DMS 273 treated with DMSO at 0.1 percent for 48 hours (cell line): ENCODE measurements at regions not wholly inside any gene's neighbourhood (a gene's known extent, or its start where the extent isn't known, plus 50 kb on each side); places are given as distances from the start of the nearest gene placed in this dataset.

Experiments
- DNase-seq: peaks from one replicate; lab custom pipeline; 2025; lab: John Stamatoyannopoulos, UW

GRCh38 chr2:128534688-128535392, 216.2 kb upstream of the HS6ST1 start:
- no peak for DNase-seq

DNA sequence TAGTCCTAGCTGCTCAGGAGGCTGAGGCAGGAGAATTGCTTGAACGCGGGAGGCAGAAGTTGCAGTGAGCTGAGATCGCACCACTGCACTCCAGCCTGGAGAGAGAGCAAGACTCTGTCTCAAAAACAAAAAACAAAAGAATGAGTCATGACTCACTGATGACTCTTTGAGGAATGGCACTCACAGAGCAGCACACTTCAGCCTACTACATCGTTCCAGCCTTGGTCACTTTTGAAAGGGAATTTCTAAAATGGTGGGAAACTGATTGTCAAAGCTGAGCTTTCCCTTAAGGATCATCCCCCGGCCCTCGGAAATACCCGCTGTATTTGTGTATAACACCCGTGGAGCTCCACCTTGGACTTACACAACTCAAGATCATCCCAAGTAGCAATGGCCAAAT, 217.3 kb upstream of the HS6ST1 start:
- no peak for DNase-seq

GRCh38 chr2:128536925-128537620, 218.4 kb upstream of the HS6ST1 start:
- DNase-seq: no peak

DNA sequence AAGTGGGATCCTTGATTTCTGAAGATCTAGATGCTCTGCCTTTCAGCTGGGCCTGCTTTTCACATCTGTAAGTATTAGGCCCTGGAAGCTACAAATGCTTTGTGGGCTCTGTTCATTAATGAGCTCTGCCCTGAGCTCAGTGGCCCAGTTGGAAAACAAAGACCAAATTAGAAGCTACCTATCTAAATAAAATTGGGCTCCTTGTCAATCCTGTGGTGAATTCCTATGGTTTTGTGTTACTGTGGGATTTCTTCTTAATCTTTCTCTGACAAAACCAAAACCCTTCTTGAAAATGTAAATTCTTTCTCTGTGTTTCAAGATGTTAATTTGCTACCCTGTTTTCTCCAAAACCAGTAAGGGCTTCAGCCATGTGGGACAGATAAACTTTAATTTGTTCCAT, 219.0 kb upstream of the HS6ST1 start:
- DNase-seq: no peak

DNA sequence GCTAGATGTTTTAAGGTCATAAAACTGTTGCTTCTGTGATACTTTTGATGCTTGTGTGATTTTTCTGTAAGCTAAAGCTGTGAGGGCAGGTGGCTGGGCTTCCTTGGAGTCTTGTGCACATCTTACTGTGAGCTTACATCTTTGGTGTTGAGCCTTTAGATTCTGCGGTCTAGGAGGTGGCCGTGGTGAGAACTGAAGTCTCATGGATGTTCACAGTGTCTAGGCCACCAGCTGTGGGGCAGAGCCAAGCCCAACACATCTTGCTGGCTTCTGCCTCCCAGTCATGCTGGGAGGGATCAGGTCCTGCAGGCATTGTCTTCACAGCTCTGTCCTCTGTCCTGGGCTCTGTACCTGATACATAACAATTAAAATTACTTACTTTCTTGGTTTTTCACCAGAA, 219.7 kb upstream of the HS6ST1 start:
- DNase-seq: no peak

DNA sequence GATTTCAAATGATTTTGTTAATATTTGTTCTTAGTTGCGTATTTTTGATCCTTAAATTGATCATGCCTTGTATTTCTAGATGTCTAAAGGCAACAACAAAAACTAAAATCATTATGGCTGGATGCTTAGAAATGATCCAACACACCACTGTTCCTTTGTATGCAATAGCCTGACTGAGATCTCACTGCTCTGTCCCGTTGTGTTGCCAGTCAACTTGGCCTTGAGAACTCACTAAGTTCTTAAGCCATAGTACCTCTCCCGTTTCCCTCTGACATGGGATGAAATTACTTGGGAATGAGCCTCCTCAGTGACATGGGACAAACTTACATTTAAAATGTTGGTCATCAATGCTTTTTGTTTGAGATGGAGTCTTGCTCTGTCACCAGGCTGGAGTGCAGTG, 222.0 kb upstream of the HS6ST1 start:
- no peak for DNase-seq

DNA sequence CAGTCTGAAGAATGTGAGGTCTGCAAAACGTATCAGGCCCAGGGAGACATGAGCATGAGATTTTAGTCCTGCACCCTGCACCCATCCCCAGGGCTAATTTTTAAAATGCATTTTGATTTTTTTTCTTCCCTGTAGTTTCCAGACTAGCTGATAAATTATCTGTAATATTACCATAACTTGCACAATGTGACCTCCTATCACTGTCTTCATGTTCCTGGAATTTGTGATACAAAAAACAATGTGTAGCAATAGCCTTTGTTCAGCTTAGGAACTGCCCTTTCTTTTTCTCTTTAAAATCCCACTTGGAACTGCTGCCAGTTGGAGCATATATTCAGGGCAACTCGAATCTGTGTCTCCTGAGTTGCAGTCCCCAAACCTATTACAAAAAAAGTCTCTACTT, 222.8 kb upstream of the HS6ST1 start:
- no peak for DNase-seq

GRCh38 chr2:128543036-128543435, 224.4 kb upstream of the HS6ST1 start:
- DNase-seq: no peak

DNA sequence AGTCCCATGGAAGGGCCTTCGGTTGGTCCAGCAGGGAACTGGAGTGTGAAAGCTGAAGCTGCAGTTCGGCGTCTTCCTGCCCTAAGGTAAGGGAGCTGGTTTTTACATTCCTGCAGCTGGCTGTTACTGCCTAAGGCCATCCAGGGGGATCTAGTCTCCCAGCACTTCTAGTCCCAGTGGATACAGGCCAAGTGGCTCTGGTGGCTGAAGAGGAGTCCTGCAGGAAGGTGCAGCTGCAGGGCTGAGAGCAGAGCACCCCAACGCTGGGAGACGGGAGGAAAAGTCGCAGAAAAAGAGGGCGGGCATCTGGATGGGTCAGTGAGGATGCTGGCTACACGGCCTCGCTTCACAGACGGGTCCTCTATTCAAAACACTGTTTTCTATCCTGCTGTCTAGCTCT, 225.0 kb upstream of the HS6ST1 start:
- no peak for DNase-seq

DNA sequence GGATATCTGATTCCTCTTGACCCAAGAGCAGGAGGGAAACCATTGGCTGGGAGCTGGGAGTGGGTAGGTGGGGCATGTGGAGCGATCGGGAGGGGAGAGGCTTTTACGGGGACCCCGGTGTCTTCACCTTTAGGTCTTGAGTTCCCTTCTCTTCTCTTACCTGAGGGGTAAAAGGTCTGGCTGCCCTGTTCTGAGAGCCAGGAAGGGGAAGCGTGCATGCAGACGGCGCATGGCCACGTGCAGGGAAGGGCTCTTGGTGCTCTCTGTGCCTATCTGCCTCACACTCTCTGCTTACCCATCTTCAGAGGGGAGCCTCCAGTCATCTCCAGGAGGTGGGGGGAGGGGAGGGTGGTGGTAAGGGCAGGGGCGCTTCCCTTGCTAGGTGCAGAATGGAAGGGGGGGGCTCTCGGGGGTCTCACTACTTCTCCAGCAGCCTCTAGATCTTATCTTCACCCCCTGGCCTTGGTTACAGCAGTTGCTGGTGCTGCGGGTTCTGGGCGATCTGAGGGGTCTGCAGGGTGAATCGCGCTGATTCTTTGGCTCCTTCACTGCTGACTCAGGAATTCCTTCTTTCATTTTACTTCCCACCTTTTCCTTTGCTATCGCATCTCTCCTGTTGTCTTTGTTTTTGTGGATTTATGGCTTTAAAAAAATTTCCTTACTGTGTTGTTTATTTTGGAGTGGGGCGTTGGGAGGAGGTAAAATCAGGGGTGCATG, 225.8 kb upstream of the HS6ST1 start:
- no peak for DNase-seq

GRCh38 chr2:128545085-128545484, 226.4 kb upstream of the HS6ST1 start:
- DNase-seq: no peak

- no peak for DNase-seq
These were observed 227.2 kb upstream of the HS6ST1 start for GRCh38 chr2:128545829-128546228.

DNA sequence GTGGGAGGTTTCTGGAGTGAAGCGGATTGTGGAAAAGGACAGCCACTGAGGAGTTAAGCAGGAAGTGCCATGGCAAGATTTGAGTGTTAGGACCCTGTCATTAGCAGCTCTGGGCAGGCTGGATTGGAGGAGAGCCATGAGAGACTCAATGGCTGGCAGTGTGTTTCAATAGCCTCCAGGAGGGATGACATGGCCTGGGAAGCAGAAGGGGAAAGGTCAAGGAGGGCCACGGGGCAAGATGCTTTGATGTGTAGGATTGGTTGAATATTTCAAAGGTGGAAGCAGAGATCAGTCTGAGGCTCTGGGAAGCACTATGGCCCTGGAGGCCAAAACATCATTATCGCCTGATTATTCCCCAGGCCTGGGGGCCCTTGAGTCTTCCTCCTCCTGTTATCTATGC, 229.0 kb upstream of the HS6ST1 start:
- no peak for DNase-seq

GRCh38 chr2:128548461-128548891, 229.8 kb upstream of the HS6ST1 start:
- no peak for DNase-seq

GRCh38 chr2:128549094-128549493, 230.4 kb upstream of the HS6ST1 start:
- DNase-seq: no peak

GRCh38 chr2:128549646-128550260, 231.1 kb upstream of the HS6ST1 start:
- DNase-seq: no peak

DNA sequence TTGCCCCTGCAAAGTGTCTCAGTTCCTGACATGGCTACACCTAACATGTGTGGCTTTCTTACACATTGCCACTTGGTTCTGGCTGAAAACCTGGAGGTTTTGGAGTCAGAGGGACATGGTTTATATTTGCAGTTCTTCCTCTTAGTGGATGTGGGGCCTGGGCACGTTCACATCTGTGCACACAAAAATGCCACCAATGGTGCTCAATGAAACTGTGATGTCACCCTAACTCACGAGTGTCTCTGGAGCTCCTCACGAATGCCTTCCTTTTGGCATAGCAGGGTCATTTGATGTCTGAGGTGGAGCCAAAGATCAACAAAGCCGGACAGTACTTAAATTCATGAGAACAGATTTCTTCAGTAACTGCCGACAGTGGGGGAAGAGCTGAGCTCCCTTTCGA, 231.7 kb upstream of the HS6ST1 start:
- no peak for DNase-seq

GRCh38 chr2:128550801-128551416, 232.2 kb upstream of the HS6ST1 start:
- DNase-seq: no peak

DNA sequence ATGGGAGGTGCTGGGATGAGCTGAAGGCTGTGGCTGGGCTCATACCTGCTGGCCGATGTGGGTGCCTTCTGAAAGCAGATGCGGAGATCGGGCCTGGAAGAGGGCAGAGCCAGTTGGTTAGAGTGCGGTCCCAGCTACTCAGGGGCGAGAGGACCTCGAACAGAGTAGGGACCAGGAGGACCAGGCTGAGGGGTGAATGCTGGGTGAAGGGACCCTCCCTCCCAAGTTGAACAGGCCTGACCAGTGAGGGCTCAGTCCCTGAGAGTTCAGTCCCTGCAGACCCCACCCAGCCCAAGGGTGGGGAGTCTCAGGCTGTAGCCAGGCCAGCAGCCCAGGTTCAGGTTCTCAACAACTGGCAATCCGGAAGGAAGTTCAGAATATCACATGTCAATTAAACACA, 232.8 kb upstream of the HS6ST1 start:
- no peak for DNase-seq

DNA sequence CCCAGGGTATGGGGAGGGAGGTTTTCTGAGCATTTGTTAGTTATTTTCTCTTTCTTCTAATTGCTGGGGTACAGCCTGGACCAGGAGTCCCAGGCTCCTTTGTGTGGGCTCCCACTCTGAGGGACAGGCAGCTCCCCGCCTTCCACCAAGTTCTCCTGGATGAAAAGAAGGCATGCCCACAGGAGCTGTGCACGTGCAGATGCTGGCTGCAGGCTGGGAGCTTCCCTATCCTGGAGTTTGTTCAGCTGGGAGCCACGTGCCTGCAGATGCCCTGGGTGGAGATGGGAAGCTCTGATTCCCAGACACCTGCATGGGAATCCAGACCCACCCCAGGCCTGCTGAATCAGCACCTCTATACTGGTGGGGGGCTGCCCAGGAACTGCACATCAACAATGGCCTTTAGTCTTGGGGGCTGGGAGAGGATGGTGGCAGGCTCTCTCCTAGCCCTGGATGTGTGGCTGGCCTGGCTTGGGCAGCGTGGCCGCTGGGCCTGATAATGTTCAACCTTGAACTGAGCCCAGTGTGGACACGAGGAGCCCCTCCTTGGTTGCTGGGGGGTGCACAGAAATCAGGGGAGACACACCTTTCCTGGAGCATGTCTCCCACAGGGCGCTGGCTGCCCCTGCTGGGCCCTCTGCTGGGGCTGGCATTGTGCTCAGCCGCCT, 233.6 kb upstream of the HS6ST1 start:
- DNase-seq: no peak

GRCh38 chr2:128552806-128553551, 234.3 kb upstream of the HS6ST1 start:
- no peak for DNase-seq
